ENCODE measurements at regions not wholly inside any gene's neighbourhood (a gene's known extent, or its start where the extent isn't known, plus 50 kb on each side); places are given as distances from the start of the nearest gene placed in this dataset.
"Not testable (repeated sequence)": the region's sequence is repeated elsewhere in the genome, so short reads cannot be mapped to it uniquely, and the experiment has no call there.

GRCh38 chr1:94296018-94296417 is 58.6 kb upstream of the ARHGAP29 start:
- H3K4me3 ChIP-seq (ENCODE audit: low read depth, low read length): no peak overlapping the region
- no peak for TF ChIP-seq CTCF (conservative IDR thresholded peaks at IDR 0.05; ENCODE audit: low read depth, low read length)
- no peak for DNase-seq (ENCODE audit: low read depth)

- not testable (repeated sequence) for H3K4me3 ChIP-seq (ENCODE audit: low read depth, low read length); DNase-seq (ENCODE audit: low read depth)
Measured at GRCh38 chr1:94292978-94293377, 55.6 kb upstream of the ARHGAP29 start.

GRCh38 chr1:94289244-94289643 is 51.9 kb upstream of the ARHGAP29 start:
- not testable (repeated sequence) for DNase-seq (ENCODE audit: low read depth)

More at GRCh38 chr1:94289244-94289643, 51.9 kb upstream of the ARHGAP29 start:
- H3K4me3 ChIP-seq (ENCODE audit: low read depth, low read length): not testable (repeated sequence)

Data from epithelial cell of proximal tubule (primary cell).